Neural cell (in vitro differentiated cells): ENCODE measurements at regions not wholly inside any gene's neighbourhood (a gene's known extent, or its start where the extent isn't known, plus 50 kb on each side); places are given as distances from the start of the nearest gene placed in this dataset.
"Not testable (repeated sequence)": the region's sequence is repeated elsewhere in the genome, so short reads cannot be mapped to it uniquely, and the experiment has no call there.

Experiments used
- H2AFZ ChIP-seq: fragments of 200-600, 300-800 bp; sonication (generic), shearing (Covaris generic); 2 replicates; pipeline ENCODE4 v1.6.0; 2014; ENCODE audit warnings: low read depth, mild to moderate bottlenecking, antibody characterized with exemption, low read length, moderate library complexity
- H3F3A ChIP-seq: fragments of 200-600 bp; shearing (Covaris generic); 2 replicates; pipeline ENCODE4 v1.6.1; 2016; ENCODE audit warnings: mild to moderate bottlenecking, moderate library complexity, mixed read lengths, antibody characterized with exemption, low read length; ENCODE audit not compliant: insufficient read depth, poor library complexity, severe bottlenecking
- H3K27ac ChIP-seq: fragments of 200-600, 300-800 bp; sonication (generic), shearing (Covaris generic); 2 replicates; pipeline ENCODE4 v1.5.1; 2014; ENCODE audit warnings: mild to moderate bottlenecking, low read length, moderate library complexity
- H3K27me3 ChIP-seq: fragments of 300-800, 200-600 bp; sonication (generic), shearing (Covaris generic); 2 replicates; pipeline ENCODE4 v1.6.0; 2014; ENCODE audit warnings: mild to moderate bottlenecking, low read depth, low read length, moderate library complexity; ENCODE audit not compliant: insufficient read depth
- H3K36me3 ChIP-seq: fragments of 300-800, 200-600 bp; sonication (generic), shearing (Covaris generic); 2 replicates; pipeline ENCODE4 v1.5.1; 2014; ENCODE audit warnings: mild to moderate bottlenecking, antibody characterized with exemption, low read length, moderate library complexity; ENCODE audit not compliant: insufficient read depth
- H3K4me2 ChIP-seq: fragments of 300-800, 200-600 bp; sonication (generic), shearing (Covaris generic); 2 replicates; pipeline ENCODE4 v1.6.0; 2014; ENCODE audit warnings: mild to moderate bottlenecking, low read length
- H3K4me3 ChIP-seq: fragments of 300-800, 200-600 bp; sonication (generic), shearing (Covaris generic); 2 replicates; pipeline ENCODE4 v1.5.1; 2014; ENCODE audit warnings: mild to moderate bottlenecking, low read length, moderate library complexity
- H3K79me2 ChIP-seq: fragments of 200-600 bp; shearing (Covaris generic); replicated peaks from 2 replicates; pipeline ENCODE4 v1.6.0; 2014; ENCODE audit warnings: mild to moderate bottlenecking, low read length, moderate library complexity; ENCODE audit not compliant: insufficient read depth
- H3K9ac ChIP-seq: fragments of 300-800, 200-600 bp; sonication (generic), shearing (Covaris generic); 2 replicates; pipeline ENCODE4 v1.6.1; 2016; ENCODE audit warnings: mild to moderate bottlenecking, low read length, mixed read lengths
- H3K9me2 ChIP-seq: fragments of 200-600 bp; shearing (Covaris generic); 2 replicates; pipeline ENCODE4 v1.6.1; 2016; ENCODE audit warnings: mild to moderate bottlenecking, low read length, mixed read lengths; ENCODE audit not compliant: insufficient read depth
- H3K9me3 ChIP-seq: fragments of 200-600, 300-800 bp; sonication (generic), shearing (Covaris generic); 2 replicates; pipeline ENCODE4 v1.6.1; 2016; ENCODE audit warnings: mild to moderate bottlenecking, mixed run types, low read length, moderate library complexity, mixed read lengths
- H4K20me1 ChIP-seq: fragments of 200-600 bp; shearing (Covaris generic); 2 replicates; pipeline ENCODE4 v1.6.1; 2016; ENCODE audit warnings: mild to moderate bottlenecking, mixed run types; ENCODE audit not compliant: insufficient read depth
- EP300 ChIP-seq: fragments of 450-650 bp; conservative IDR thresholded peaks from 2 replicates; pipeline ENCODE4 v1.6.1; 2014; ENCODE audit warnings: antibody characterized with exemption, mild to moderate bottlenecking, moderate library complexity; ENCODE audit not compliant: poor library complexity, severe bottlenecking
- EZH2 ChIP-seq: fragments of 200-600, 300-800 bp; shearing (Covaris generic), sonication (generic); IDR thresholded peaks from 2 replicates; pipeline ENCODE4 v1.6.1; 2014; ENCODE audit warnings: antibody characterized with exemption, low read length, borderline replicate concordance, mild to moderate bottlenecking; ENCODE audit not compliant: insufficient read depth, poor library complexity, severe bottlenecking
- MXI1 ChIP-seq: fragments of 450-650 bp; conservative IDR thresholded peaks from 2 replicates; pipeline ENCODE4 v1.6.1; 2014; ENCODE audit warnings: antibody characterized with exemption, mild to moderate bottlenecking; ENCODE audit not compliant: poor library complexity, severe bottlenecking
- POLR2AphosphoS5 ChIP-seq: IDR thresholded peaks from 2 replicates; pipeline ENCODE4 v1.6.1; 2012
- RAD21 ChIP-seq: fragments of 450-650 bp; conservative IDR thresholded peaks from 2 replicates; pipeline ENCODE4 v1.6.1; 2014; ENCODE audit warnings: antibody characterized with exemption, mild to moderate bottlenecking, moderate library complexity
- SMC3 ChIP-seq: fragments of 450-650 bp; conservative IDR thresholded peaks from 2 replicates; pipeline ENCODE4 v1.6.1; 2014; ENCODE audit warnings: antibody characterized with exemption, mild to moderate bottlenecking, moderate library complexity; ENCODE audit not compliant: poor library complexity
- TAF1 ChIP-seq: IDR thresholded peaks from 2 replicates; pipeline ENCODE4 v1.6.1; 2012; ENCODE audit warnings: low read depth
- TF ChIP-seq, protein P1 (sequence below): fragments of 450-650 bp; IDR thresholded peaks from 2 replicates; pipeline ENCODE4 v1.5.1; 2014; ENCODE audit warnings: antibody characterized with exemption, mild to moderate bottlenecking, moderate library complexity; ENCODE audit not compliant: poor library complexity, severe bottlenecking
- TF ChIP-seq, protein P2 (sequence below): IDR thresholded peaks from 2 replicates; pipeline ENCODE4 v1.6.1; 2012; ENCODE audit warnings: borderline replicate concordance

DNA sequence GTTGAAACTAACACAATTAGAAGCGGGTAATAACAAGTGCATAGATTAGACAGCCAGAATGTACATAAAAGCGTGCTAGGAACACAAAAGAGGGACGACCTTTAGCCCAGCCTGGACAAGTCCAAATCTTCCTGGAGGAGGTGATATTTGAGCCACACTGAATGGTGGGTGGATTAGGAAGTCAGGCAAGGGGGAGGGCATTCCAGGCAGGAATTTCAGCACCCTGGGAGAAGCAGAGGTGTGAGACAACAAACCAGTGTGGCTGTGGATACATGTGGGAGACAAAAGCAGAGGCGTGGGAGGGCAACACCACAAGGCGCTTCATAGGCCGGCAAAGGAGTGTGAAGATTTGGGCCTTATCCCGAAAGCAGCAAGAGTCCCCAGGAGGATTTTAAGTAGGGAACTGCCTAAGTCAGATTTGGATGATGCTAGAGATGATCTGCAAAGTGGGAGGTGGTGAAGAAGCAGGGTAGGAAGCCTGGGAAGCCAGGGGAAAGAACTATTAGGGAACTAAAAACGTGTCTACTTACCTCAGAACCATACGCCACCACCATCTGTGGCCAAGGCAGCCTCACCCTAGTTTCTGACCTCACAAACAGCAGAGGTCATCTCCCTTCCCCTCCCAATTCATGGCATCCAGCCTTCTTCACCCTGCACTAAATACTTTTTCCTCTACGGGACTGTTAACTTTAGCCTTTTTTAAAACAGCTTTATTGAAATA, 81.8 kb downstream of the GLUL start:
- TF ChIP-seq, protein P1, sequence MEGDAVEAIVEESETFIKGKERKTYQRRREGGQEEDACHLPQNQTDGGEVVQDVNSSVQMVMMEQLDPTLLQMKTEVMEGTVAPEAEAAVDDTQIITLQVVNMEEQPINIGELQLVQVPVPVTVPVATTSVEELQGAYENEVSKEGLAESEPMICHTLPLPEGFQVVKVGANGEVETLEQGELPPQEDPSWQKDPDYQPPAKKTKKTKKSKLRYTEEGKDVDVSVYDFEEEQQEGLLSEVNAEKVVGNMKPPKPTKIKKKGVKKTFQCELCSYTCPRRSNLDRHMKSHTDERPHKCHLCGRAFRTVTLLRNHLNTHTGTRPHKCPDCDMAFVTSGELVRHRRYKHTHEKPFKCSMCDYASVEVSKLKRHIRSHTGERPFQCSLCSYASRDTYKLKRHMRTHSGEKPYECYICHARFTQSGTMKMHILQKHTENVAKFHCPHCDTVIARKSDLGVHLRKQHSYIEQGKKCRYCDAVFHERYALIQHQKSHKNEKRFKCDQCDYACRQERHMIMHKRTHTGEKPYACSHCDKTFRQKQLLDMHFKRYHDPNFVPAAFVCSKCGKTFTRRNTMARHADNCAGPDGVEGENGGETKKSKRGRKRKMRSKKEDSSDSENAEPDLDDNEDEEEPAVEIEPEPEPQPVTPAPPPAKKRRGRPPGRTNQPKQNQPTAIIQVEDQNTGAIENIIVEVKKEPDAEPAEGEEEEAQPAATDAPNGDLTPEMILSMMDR = no peak
- no peak for TF ChIP-seq SMC3
- TF ChIP-seq, protein P2, sequence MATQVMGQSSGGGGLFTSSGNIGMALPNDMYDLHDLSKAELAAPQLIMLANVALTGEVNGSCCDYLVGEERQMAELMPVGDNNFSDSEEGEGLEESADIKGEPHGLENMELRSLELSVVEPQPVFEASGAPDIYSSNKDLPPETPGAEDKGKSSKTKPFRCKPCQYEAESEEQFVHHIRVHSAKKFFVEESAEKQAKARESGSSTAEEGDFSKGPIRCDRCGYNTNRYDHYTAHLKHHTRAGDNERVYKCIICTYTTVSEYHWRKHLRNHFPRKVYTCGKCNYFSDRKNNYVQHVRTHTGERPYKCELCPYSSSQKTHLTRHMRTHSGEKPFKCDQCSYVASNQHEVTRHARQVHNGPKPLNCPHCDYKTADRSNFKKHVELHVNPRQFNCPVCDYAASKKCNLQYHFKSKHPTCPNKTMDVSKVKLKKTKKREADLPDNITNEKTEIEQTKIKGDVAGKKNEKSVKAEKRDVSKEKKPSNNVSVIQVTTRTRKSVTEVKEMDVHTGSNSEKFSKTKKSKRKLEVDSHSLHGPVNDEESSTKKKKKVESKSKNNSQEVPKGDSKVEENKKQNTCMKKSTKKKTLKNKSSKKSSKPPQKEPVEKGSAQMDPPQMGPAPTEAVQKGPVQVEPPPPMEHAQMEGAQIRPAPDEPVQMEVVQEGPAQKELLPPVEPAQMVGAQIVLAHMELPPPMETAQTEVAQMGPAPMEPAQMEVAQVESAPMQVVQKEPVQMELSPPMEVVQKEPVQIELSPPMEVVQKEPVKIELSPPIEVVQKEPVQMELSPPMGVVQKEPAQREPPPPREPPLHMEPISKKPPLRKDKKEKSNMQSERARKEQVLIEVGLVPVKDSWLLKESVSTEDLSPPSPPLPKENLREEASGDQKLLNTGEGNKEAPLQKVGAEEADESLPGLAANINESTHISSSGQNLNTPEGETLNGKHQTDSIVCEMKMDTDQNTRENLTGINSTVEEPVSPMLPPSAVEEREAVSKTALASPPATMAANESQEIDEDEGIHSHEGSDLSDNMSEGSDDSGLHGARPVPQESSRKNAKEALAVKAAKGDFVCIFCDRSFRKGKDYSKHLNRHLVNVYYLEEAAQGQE = no peak
- no peak for TF ChIP-seq MXI1
- no peak for TF ChIP-seq EZH2
- no peak for TF ChIP-seq TAF1
- TF ChIP-seq POLR2AphosphoS5 = no peak
- no peak for TF ChIP-seq EP300
- no peak for TF ChIP-seq RAD21
- Histone ChIP-seq H3K27me3 (no peaks in the 10 kb centered on the region), H3K4me3 (no peak overlapping the region), H3K27ac (no peak overlapping the region), H3F3A (no peaks in the 10 kb centered on the region), H4K20me1 (no peaks in the 10 kb centered on the region), H3K4me2 (no peak overlapping the region), H3K9me3 (no peaks in the 10 kb centered on the region), H3K79me2 (no peaks in the 10 kb centered on the region), H3K9ac (no peak overlapping the region), H2AFZ (no peak overlapping the region), H3K36me3 (no peaks in the 10 kb centered on the region), H3K9me2 (no peaks in the 10 kb centered on the region)

DNA sequence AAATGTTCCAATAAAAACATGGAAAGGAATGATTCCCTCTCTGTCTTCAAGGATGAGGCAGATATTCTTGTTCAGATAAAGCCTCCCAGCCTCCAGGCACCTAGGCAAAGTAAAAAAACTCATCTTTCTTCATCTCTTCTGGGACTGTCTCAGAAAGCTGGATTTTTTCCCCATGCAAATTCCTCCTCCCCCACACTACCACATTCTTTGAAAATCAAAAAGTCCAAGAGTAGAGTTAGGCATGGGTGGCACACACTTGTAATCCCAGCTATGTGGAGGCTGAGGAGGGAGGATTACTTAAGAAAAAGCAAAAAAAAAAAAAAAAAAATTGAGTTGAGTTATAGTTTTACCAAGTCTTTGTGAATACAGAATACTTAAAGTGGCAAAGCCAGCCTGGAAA, 82.8 kb downstream of the GLUL start:
- no peak overlapping the region for H3K4me3 ChIP-seq
- no peaks in the 10 kb centered on the region for H3K36me3 ChIP-seq
- H3K9ac ChIP-seq = no peak overlapping the region
- H2AFZ ChIP-seq = no peak overlapping the region
- no peak for TF ChIP-seq EP300
- no peaks in the 10 kb centered on the region for H3K27me3 ChIP-seq
- no peaks in the 10 kb centered on the region for H3K79me2 ChIP-seq
- no peaks in the 10 kb centered on the region for H3F3A ChIP-seq
- H3K9me2 ChIP-seq = no peaks in the 10 kb centered on the region
- no peaks in the 10 kb centered on the region for H4K20me1 ChIP-seq
- no peak overlapping the region for H3K4me2 ChIP-seq
- H3K27ac ChIP-seq = no peak overlapping the region
- no peaks in the 10 kb centered on the region for H3K9me3 ChIP-seq

DNA sequence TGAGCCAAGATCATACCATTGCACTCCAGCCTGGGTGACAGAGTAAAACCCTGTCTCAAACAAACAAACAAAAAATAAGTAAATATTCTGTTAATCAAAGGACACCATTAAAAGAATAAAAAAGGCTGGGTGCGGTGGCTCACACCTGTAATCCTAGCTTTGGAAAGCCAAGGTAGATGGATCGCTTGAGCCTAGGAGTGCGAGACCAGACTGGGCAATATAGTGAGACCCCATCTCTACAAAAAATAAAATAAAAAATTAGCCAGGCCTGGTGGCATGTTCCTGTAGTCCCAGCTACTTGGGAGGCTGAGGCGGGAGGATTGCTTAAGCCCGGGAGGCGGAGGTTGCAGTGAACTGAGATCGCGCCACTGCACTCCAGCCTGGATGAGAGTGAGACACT, 84.1 kb downstream of the GLUL start:
- H3K27ac ChIP-seq, H3F3A ChIP-seq, H2AFZ ChIP-seq, H3K4me3 ChIP-seq, H3K9me3 ChIP-seq, H3K9me2 ChIP-seq, H3K79me2 ChIP-seq, H3K27me3 ChIP-seq, H3K4me2 ChIP-seq, H3K36me3 ChIP-seq, H3K9ac ChIP-seq, H4K20me1 ChIP-seq: not testable (repeated sequence)
